Cardiac muscle cell (in vitro differentiated cells and primary cell): ENCODE measurements at regions not wholly inside any gene's neighbourhood (a gene's known extent, or its start where the extent isn't known, plus 50 kb on each side); places are given as distances from the start of the nearest gene placed in this dataset.

Experiments used
- DNase-seq, 2 donors: peaks; one replicate each; pipeline versions ENCODE4 v3.0.0 to v3.0.0-alpha.2; 2010 to 2017; ENCODE audit warnings: low read depth in 1 of 2, low spot score in 1 of 2
- H3K27ac ChIP-seq: fragments of 200-600 bp; sonication (generic); 2 replicates; pipeline ENCODE4 v1.5.1; 2016
- H3K27me3 ChIP-seq: fragments of 200-600 bp; sonication (generic); 2 replicates; pipeline ENCODE4 v1.6.0; 2016; ENCODE audit warnings: control low read depth
- H3K36me3 ChIP-seq: fragments of 200-600 bp; sonication (generic); 2 replicates; pipeline ENCODE4 v1.5.1; 2016; ENCODE audit warnings: control low read depth
- H3K4me1 ChIP-seq: fragments of 200-600 bp; sonication (generic); 2 replicates; pipeline ENCODE4 v1.8.1; 2017; ENCODE audit warnings: low read depth, mild to moderate bottlenecking, mixed run types
- H3K4me3 ChIP-seq: fragments of 200-600 bp; sonication (generic); 2 replicates; pipeline ENCODE4 v1.5.1; 2016; ENCODE audit warnings: mild to moderate bottlenecking
- H3K9me3 ChIP-seq: fragments of 200-600 bp; sonication (generic); 2 replicates; pipeline ENCODE4 v1.5.1; 2017; ENCODE audit warnings: low read depth, mild to moderate bottlenecking, control low read depth
- TF ChIP-seq, protein P1 (sequence below): IDR thresholded peaks from 2 replicates; pipeline ENCODE4 v1.5.1; 2012; ENCODE audit warnings: low read depth, mild to moderate bottlenecking, low read length

DNA sequence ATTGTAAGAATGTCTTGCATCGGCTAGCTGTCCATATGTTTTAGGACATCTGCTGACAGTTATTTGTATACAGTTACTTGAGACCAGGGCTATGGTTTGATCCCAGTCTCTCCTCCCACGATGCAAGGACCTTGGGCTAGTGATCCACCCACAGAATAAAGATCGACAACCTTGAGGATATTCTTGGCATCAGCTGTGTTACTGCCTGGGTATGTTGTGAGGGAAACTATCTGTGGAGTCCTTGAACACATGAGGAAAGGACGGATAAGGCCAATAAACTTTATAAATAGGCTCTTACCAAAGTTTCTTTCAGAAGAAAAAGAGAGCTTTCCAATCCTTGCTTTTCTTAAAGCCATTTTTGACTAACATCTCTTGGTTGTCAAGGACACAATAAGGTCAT is 70.8 kb upstream of the HEY2 start:
- no peak for DNase-seq
- Histone ChIP-seq H3K4me3 (no peak overlapping the region), H3K27me3 (no peaks in the 10 kb centered on the region), H3K4me1 (no peaks in the 10 kb centered on the region), H3K36me3 (no peaks in the 10 kb centered on the region), H3K9me3 (no peaks in the 10 kb centered on the region), H3K27ac (no peak overlapping the region)
- TF ChIP-seq, protein P1, sequence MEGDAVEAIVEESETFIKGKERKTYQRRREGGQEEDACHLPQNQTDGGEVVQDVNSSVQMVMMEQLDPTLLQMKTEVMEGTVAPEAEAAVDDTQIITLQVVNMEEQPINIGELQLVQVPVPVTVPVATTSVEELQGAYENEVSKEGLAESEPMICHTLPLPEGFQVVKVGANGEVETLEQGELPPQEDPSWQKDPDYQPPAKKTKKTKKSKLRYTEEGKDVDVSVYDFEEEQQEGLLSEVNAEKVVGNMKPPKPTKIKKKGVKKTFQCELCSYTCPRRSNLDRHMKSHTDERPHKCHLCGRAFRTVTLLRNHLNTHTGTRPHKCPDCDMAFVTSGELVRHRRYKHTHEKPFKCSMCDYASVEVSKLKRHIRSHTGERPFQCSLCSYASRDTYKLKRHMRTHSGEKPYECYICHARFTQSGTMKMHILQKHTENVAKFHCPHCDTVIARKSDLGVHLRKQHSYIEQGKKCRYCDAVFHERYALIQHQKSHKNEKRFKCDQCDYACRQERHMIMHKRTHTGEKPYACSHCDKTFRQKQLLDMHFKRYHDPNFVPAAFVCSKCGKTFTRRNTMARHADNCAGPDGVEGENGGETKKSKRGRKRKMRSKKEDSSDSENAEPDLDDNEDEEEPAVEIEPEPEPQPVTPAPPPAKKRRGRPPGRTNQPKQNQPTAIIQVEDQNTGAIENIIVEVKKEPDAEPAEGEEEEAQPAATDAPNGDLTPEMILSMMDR = no peak

DNA sequence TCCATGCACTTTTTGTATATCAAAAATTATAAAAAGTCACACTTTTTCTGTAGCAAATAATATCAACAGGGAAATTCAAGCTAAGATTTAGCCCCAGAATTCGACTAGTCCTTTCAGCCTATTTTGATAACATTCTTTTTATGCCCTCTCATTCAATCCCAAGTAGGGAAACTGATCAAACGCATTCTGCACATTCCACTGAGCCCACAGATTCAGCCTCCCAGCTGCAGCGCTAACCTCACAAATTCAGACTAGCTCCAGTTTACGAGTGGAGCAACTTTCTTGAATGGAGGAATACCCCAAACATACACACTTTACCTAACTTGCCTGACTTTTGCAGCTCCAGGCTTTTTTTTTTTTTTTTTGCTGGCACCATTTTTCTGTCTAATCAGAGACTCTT is 70.3 kb upstream of the HEY2 start:
- H3K36me3 ChIP-seq = no peaks in the 10 kb centered on the region
- H3K9me3 ChIP-seq = no peaks in the 10 kb centered on the region
- no peak overlapping the region for H3K4me3 ChIP-seq
- TF ChIP-seq, protein P1 = no peak
- H3K27ac ChIP-seq = no peak overlapping the region
- no peaks in the 10 kb centered on the region for H3K27me3 ChIP-seq
- no peaks in the 10 kb centered on the region for H3K4me1 ChIP-seq
- DNase-seq = no peak

- TF ChIP-seq, protein P1 = no peak
- no peaks in the 10 kb centered on the region for H3K4me1 ChIP-seq
- no peaks in the 10 kb centered on the region for H3K36me3 ChIP-seq
- H3K9me3 ChIP-seq = no peaks in the 10 kb centered on the region
- no peak overlapping the region for H3K27ac ChIP-seq
- no peak overlapping the region for H3K4me3 ChIP-seq
- DNase-seq = no peak
- no peaks in the 10 kb centered on the region for H3K27me3 ChIP-seq
Observed at GRCh38 chr6:125679651-125680050, 69.8 kb upstream of the HEY2 start.

GRCh38 chr6:125682939-125683338 is 66.5 kb upstream of the HEY2 start:
- H3K27ac ChIP-seq = no peak overlapping the region
- no peaks in the 10 kb centered on the region for H3K36me3 ChIP-seq
- DNase-seq = no peak
- no peak overlapping the region for H3K4me3 ChIP-seq
- H3K9me3 ChIP-seq = no peaks in the 10 kb centered on the region
- TF ChIP-seq, protein P1 = no peak
- H3K27me3 ChIP-seq = no peaks in the 10 kb centered on the region
- no peaks in the 10 kb centered on the region for H3K4me1 ChIP-seq

DNA sequence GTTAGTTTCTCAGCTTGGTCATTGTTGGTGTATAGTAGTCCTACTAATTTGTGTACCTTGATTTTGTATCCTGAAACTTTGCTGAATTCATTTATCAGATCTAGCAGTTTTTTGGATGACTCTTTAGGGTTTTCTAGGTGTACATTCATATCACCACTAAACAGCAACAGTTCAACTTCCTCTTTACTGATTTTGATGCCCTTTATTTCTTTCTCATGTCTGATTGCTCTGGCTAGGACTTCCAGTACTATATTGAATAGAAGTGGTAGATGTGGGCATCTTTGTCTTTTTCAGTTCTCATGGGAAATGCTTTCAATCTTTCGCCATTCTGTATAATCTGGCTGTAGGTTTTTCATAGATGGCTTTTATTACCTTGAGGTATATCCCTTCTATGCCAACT is 61.3 kb upstream of the HEY2 start:
- Histone ChIP-seq H3K27ac (no peak overlapping the region), H3K4me1 (no peaks in the 10 kb centered on the region), H3K9me3 (no peaks in the 10 kb centered on the region), H3K27me3 (no peaks in the 10 kb centered on the region), H3K36me3 (no peaks in the 10 kb centered on the region), H3K4me3 (no peak overlapping the region)
- no peak for DNase-seq
- TF ChIP-seq, protein P1 = no peak

- no peaks in the 10 kb centered on the region for H3K27me3 ChIP-seq
- no peak for DNase-seq
- H3K4me1 ChIP-seq = no peaks in the 10 kb centered on the region
- no peak overlapping the region for H3K27ac ChIP-seq
- H3K9me3 ChIP-seq = no peaks in the 10 kb centered on the region
- no peak overlapping the region for H3K4me3 ChIP-seq
- TF ChIP-seq, protein P1 = no peak
- H3K36me3 ChIP-seq = no peaks in the 10 kb centered on the region
Observed at GRCh38 chr6:125693480-125693879, 56.0 kb upstream of the HEY2 start.
